NCI-H748 treated with DMSO at 0.1 percent for 48 hours (cell line): ENCODE measurements at regions not wholly inside any gene's neighbourhood (a gene's known extent, or its start where the extent isn't known, plus 50 kb on each side); places are given as distances from the start of the nearest gene placed in this dataset.
"Not testable (repeated sequence)": the region's sequence is repeated elsewhere in the genome, so short reads cannot be mapped to it uniquely, and the experiment has no call there.

Experiments used
- DNase-seq: peaks from one replicate; lab custom pipeline; 2025; lab: John Stamatoyannopoulos, UW

GRCh38 chr12:131576734-131577133 is 134.2 kb upstream of the SFSWAP start:
- DNase-seq = not testable (repeated sequence)

- no peak for DNase-seq
Observed at GRCh38 chr12:131577766-131578165, 133.1 kb upstream of the SFSWAP start.

- DNase-seq = no peak
Observed at GRCh38 chr12:131578828-131579470, 131.9 kb upstream of the SFSWAP start.

GRCh38 chr12:131583090-131583712 is 127.7 kb upstream of the SFSWAP start:
- DNase-seq = no peak

GRCh38 chr12:131586269-131586668 is 124.6 kb upstream of the SFSWAP start:
- DNase-seq = no peak

- no peak for DNase-seq
Observed at GRCh38 chr12:131586761-131587160, 124.1 kb upstream of the SFSWAP start.

- no peak for DNase-seq
Observed at GRCh38 chr12:131587565-131587964, 123.3 kb upstream of the SFSWAP start.

GRCh38 chr12:131589221-131589897 is 121.5 kb upstream of the SFSWAP start:
- DNase-seq = no peak

- no peak for DNase-seq
Observed at GRCh38 chr12:131589966-131590365, 120.9 kb upstream of the SFSWAP start.

GRCh38 chr12:131591136-131591535 is 119.8 kb upstream of the SFSWAP start:
- DNase-seq = no peak

- no peak for DNase-seq
Observed at GRCh38 chr12:131591714-131592709, 118.9 kb upstream of the SFSWAP start.

- DNase-seq = no peak
Observed at GRCh38 chr12:131592972-131593371, 117.9 kb upstream of the SFSWAP start.

- DNase-seq = no peak
Observed at GRCh38 chr12:131593406-131593805, 117.5 kb upstream of the SFSWAP start.

GRCh38 chr12:131596115-131596514 is 114.8 kb upstream of the SFSWAP start:
- no peak for DNase-seq

- DNase-seq = no peak
Observed at GRCh38 chr12:131597333-131597732, 113.6 kb upstream of the SFSWAP start.

GRCh38 chr12:131598717-131599116 is 112.2 kb upstream of the SFSWAP start:
- DNase-seq = no peak

GRCh38 chr12:131599190-131600159 is 111.4 kb upstream of the SFSWAP start:
- DNase-seq = no peak

- no peak for DNase-seq
Observed at GRCh38 chr12:131600160-131600532, 110.7 kb upstream of the SFSWAP start.

- DNase-seq = not testable (repeated sequence)
Observed at GRCh38 chr12:131601499-131601898, 109.4 kb upstream of the SFSWAP start.

GRCh38 chr12:131603106-131603938 is 107.6 kb upstream of the SFSWAP start:
- DNase-seq = no peak
